ENCODE measurements at regions not wholly inside any gene's neighbourhood (a gene's known extent, or its start where the extent isn't known, plus 50 kb on each side); places are given as distances from the start of the nearest gene placed in this dataset.

DNA sequence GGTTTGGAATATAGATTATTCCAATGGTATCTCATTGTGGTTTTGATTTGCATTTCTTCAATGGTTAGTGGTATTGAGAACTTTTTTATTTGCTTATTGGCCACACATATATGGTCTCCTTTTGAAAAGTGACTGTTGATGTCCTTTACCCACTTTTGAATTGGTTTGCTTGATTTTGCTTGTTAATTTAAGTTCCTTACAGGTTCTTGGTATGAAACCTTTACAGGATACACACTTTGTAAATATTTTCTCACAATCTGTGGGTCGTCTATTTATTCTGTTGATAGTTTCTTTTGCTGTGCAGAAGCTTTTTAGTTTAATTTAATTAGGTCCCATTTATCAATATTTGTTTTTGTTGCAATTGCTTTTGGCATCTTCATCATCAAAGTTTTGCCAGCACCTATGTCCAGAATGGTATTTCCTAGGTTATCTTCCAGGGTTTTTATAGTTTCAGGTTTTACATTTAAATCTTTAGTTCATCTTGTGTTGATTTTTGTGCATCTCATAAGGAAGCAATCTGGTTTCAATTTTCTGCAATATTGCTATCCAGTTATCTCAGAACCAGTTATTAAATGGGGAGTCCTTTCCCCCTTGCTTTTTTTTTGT, 475.7 kb upstream of the PABPC4L start:
- TF ChIP-seq, protein P1, sequence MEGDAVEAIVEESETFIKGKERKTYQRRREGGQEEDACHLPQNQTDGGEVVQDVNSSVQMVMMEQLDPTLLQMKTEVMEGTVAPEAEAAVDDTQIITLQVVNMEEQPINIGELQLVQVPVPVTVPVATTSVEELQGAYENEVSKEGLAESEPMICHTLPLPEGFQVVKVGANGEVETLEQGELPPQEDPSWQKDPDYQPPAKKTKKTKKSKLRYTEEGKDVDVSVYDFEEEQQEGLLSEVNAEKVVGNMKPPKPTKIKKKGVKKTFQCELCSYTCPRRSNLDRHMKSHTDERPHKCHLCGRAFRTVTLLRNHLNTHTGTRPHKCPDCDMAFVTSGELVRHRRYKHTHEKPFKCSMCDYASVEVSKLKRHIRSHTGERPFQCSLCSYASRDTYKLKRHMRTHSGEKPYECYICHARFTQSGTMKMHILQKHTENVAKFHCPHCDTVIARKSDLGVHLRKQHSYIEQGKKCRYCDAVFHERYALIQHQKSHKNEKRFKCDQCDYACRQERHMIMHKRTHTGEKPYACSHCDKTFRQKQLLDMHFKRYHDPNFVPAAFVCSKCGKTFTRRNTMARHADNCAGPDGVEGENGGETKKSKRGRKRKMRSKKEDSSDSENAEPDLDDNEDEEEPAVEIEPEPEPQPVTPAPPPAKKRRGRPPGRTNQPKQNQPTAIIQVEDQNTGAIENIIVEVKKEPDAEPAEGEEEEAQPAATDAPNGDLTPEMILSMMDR (IDR thresholded peaks at IDR 0.05) = no peak
- no peaks in the 10 kb centered on the region for H3K9me3 ChIP-seq
- no peak overlapping the region for H3K27ac ChIP-seq
- no peaks in the 10 kb centered on the region for H3K36me3 ChIP-seq
- ATAC-seq (ENCODE audit: insufficient number of reproducible peaks, low FRiP score, low read depth) (no peak), DNase-seq (ENCODE audit: low spot score) (no peak)
- no peaks in the 10 kb centered on the region for H3K4me1 ChIP-seq (ENCODE audit: control insufficient read depth in 1 of 2, low read depth in 2 of 2)
- no peaks in the 10 kb centered on the region for H3K27me3 ChIP-seq (replicated peaks; ENCODE audit: insufficient read depth)
- H3K4me3 ChIP-seq = no peak overlapping the region

DNA sequence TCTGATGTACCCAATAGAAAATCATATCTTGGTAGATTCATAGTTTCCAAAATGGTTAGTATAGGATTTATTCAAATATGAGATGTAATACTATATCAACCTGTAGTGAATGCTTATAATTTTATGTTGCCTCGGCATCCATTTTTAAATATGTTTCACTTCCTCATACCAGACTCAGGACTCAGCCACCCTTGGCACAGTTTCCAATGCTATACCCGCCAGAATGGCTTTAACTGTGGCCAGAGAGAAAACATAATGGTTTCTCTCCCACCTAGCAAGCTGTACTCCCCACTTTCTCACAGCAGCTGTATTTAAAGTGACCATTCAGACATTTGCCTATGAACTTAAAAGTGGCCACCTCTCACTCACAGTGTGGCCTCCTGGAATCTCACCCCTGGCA, 466.6 kb upstream of the PABPC4L start:
- Histone ChIP-seq H3K36me3 (no peaks in the 10 kb centered on the region), H3K9me3 (no peaks in the 10 kb centered on the region), H3K4me1 (ENCODE audit: control insufficient read depth in 1 of 2, low read depth in 2 of 2) (no peaks in the 10 kb centered on the region), H3K27me3 (replicated peaks; ENCODE audit: insufficient read depth) (no peaks in the 10 kb centered on the region), H3K4me3 (no peak overlapping the region), H3K27ac (no peak overlapping the region)
- TF ChIP-seq, protein P1 (IDR thresholded peaks at IDR 0.05) = no peak
- no peak for DNase-seq (ENCODE audit: low spot score)
- no peak for ATAC-seq (ENCODE audit: insufficient number of reproducible peaks, low FRiP score, low read depth)

DNA sequence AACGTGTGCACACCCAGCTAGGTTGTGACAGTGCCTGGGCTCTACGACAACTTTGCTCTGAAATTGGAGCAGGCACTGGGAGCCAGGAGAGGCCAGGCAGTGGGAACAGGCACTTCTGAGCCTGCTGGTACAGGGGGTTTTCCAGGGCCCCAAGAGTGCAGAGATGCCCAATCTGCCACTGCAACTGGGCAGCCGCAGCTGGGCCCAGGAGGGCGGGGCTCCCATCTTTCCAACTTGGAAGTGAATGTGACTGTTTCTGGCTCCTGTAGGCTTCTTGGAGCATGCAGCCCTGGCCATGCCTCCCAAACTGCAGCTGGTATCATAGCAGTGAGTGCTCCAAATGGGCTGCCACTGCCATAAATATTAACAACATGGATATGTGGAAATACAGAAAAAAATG, 465.1 kb upstream of the PABPC4L start:
- no peak for DNase-seq (ENCODE audit: low spot score)
- Histone ChIP-seq H3K9me3 (no peaks in the 10 kb centered on the region), H3K36me3 (no peaks in the 10 kb centered on the region), H3K4me1 (ENCODE audit: control insufficient read depth in 1 of 2, low read depth in 2 of 2) (no peaks in the 10 kb centered on the region), H3K27me3 (replicated peaks; ENCODE audit: insufficient read depth) (no peaks in the 10 kb centered on the region), H3K27ac (no peak overlapping the region), H3K4me3 (no peak overlapping the region)
- no peak for ATAC-seq (ENCODE audit: insufficient number of reproducible peaks, low FRiP score, low read depth)
- TF ChIP-seq, protein P1 (IDR thresholded peaks at IDR 0.05) = no peak

DNA sequence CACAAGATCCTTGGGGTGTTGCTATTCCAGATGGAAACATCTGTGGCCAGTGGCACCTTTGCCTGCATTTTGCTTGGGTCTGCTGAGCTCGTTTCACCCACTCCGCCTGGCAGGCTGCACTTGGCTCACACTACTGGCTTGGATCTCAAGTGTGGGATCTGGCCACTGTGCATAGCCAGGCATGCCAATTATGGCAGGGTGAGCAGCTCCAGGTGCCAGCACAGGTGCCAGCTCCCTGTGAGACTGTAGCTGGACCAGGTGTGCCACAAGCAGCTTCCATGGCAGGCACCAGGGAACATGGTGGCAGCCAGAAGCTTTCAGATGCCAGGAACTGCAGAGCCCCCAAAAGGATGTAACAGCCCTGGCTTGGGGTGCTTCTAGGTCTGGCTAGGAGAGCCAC, 463.8 kb upstream of the PABPC4L start:
- no peaks in the 10 kb centered on the region for H3K36me3 ChIP-seq
- no peaks in the 10 kb centered on the region for H3K4me1 ChIP-seq (ENCODE audit: control insufficient read depth in 1 of 2, low read depth in 2 of 2)
- TF ChIP-seq, protein P1 (IDR thresholded peaks at IDR 0.05) = no peak
- H3K27ac ChIP-seq = no peak overlapping the region
- H3K4me3 ChIP-seq = no peak overlapping the region
- no peak for DNase-seq (ENCODE audit: low spot score)
- H3K27me3 ChIP-seq (replicated peaks; ENCODE audit: insufficient read depth) = no peaks in the 10 kb centered on the region
- no peaks in the 10 kb centered on the region for H3K9me3 ChIP-seq
- ATAC-seq (ENCODE audit: insufficient number of reproducible peaks, low FRiP score, low read depth) = no peak

DNA sequence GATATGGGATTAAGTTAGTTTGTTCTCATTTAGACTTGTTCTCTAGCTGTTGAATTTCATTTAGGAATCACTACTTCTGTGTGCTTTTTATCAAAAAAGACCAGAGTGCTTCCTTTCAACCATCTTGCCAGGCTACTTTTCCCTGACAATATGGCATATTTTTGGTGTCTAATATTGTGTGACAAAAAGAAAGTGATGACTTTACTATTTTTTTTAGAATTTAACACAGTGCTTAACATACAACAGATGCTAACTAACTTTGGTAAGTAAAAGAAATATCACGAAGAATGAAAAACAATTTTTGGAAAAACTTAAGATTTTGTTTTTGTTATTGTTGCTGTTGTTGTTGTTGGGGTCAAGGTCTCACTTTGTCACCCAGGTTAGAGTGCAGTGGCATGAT, 462.2 kb upstream of the PABPC4L start:
- Histone ChIP-seq H3K4me3 (no peak overlapping the region), H3K27ac (no peak overlapping the region), H3K4me1 (ENCODE audit: control insufficient read depth in 1 of 2, low read depth in 2 of 2) (no peaks in the 10 kb centered on the region), H3K9me3 (no peaks in the 10 kb centered on the region), H3K27me3 (replicated peaks; ENCODE audit: insufficient read depth) (no peaks in the 10 kb centered on the region), H3K36me3 (no peaks in the 10 kb centered on the region)
- no peak for DNase-seq (ENCODE audit: low spot score)
- TF ChIP-seq, protein P1 (IDR thresholded peaks at IDR 0.05) = no peak
- ATAC-seq (ENCODE audit: insufficient number of reproducible peaks, low FRiP score, low read depth) = no peak
